ENCODE measurements at regions not wholly inside any gene's neighbourhood (a gene's known extent, or its start where the extent isn't known, plus 50 kb on each side); places are given as distances from the start of the nearest gene placed in this dataset.
"Not testable (repeated sequence)": the region's sequence is repeated elsewhere in the genome, so short reads cannot be mapped to it uniquely, and the experiment has no call there.

DNA sequence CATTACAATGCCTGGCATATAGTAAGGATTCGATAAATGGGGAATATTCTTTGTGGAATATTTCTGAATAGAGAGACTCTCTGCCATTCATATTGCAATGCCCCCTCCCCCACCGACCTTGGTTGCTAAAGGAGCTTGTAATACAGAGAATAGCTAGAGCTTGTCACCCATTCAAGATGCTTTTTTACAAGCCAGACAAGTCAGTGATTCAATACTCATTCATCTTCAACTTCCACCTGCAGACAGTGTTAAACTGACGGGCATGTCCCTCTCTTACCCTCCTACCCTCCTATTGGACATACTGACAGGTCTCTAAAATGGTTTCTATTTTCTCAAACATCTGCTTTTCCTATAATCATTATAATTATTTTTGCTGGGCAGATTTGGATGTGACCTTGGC, 257.4 kb downstream of the KCNJ2 start:
- Histone ChIP-seq H3K4me3 (no peak overlapping the region), H3K9me3 (ENCODE audit: low read depth, low read length) (no peaks in the 10 kb centered on the region), H3K27ac (no peak overlapping the region), H3K36me3 (ENCODE audit: insufficient read depth, low read length) (no peaks in the 10 kb centered on the region), H3K9ac (ENCODE audit: insufficient read length) (no peak overlapping the region)
- TF ChIP-seq EZH2 (IDR thresholded peaks at IDR 0.05) (no peak), POLR2AphosphoS5 (IDR thresholded peaks at IDR 0.05; ENCODE audit: borderline replicate concordance, low read depth, low read length) (no peak), FOXP2 (optimal IDR thresholded peaks at IDR 0.05; ENCODE audit: control extremely low read depth, extremely low read length, insufficient read depth) (no peak)
- no peak for DNase-seq (ENCODE audit: low read depth, low spot score)

- Histone ChIP-seq H3K27ac (no peak overlapping the region), H3K4me3 (no peak overlapping the region), H3K36me3 (ENCODE audit: insufficient read depth, low read length) (no peaks in the 10 kb centered on the region), H3K9ac (ENCODE audit: insufficient read length) (no peak overlapping the region), H3K9me3 (ENCODE audit: low read depth, low read length) (no peaks in the 10 kb centered on the region)
- no peak for DNase-seq (ENCODE audit: low read depth, low spot score)
- TF ChIP-seq POLR2AphosphoS5 (IDR thresholded peaks at IDR 0.05; ENCODE audit: borderline replicate concordance, low read depth, low read length) (no peak), FOXP2 (optimal IDR thresholded peaks at IDR 0.05; ENCODE audit: control extremely low read depth, extremely low read length, insufficient read depth) (no peak)
These were observed 265.5 kb downstream of the KCNJ2 start for GRCh38 chr17:70434536-70435490.

GRCh38 chr17:70437656-70438055, 268.3 kb downstream of the KCNJ2 start:
- Histone ChIP-seq H3K4me3 (no peak overlapping the region), H3K27ac (no peak overlapping the region), H3K36me3 (ENCODE audit: insufficient read depth, low read length) (no peaks in the 10 kb centered on the region), H3K9me3 (ENCODE audit: low read depth, low read length) (no peaks in the 10 kb centered on the region), H3K9ac (ENCODE audit: insufficient read length) (no peak overlapping the region)
- DNase-seq (ENCODE audit: low read depth, low spot score) = no peak
- no peak for TF ChIP-seq EZH2 (IDR thresholded peaks at IDR 0.05)
- TF ChIP-seq FOXP2 (optimal IDR thresholded peaks at IDR 0.05; ENCODE audit: control extremely low read depth, extremely low read length, insufficient read depth) = no peak
- TF ChIP-seq POLR2AphosphoS5 (IDR thresholded peaks at IDR 0.05; ENCODE audit: borderline replicate concordance, low read depth, low read length) = no peak

GRCh38 chr17:70446446-70446845, 277.1 kb downstream of the KCNJ2 start:
- DNase-seq (ENCODE audit: low read depth, low spot score) = no peak
- TF ChIP-seq FOXP2 (optimal IDR thresholded peaks at IDR 0.05; ENCODE audit: control extremely low read depth, extremely low read length, insufficient read depth) (no peak), POLR2AphosphoS5 (IDR thresholded peaks at IDR 0.05; ENCODE audit: borderline replicate concordance, low read depth, low read length) (no peak), EZH2 (IDR thresholded peaks at IDR 0.05) (no peak)
- H3K27ac ChIP-seq = no peak overlapping the region

GRCh38 chr17:70447588-70447987, 278.3 kb downstream of the KCNJ2 start:
- H3K27ac ChIP-seq = no peak overlapping the region
- TF ChIP-seq POLR2AphosphoS5 (IDR thresholded peaks at IDR 0.05; ENCODE audit: borderline replicate concordance, low read depth, low read length) (no peak), EZH2 (IDR thresholded peaks at IDR 0.05) (no peak), FOXP2 (optimal IDR thresholded peaks at IDR 0.05; ENCODE audit: control extremely low read depth, extremely low read length, insufficient read depth) (no peak)
- no peak for DNase-seq (ENCODE audit: low read depth, low spot score)
- H3K36me3 ChIP-seq (ENCODE audit: insufficient read depth, low read length) = no peaks in the 10 kb centered on the region
- H3K9ac ChIP-seq (ENCODE audit: insufficient read length) = no peak overlapping the region
- H3K4me3 ChIP-seq = no peak overlapping the region
- H3K9me3 ChIP-seq (ENCODE audit: low read depth, low read length) = no peaks in the 10 kb centered on the region

More at GRCh38 chr17:70446446-70446845, 277.1 kb downstream of the KCNJ2 start:
- no peaks in the 10 kb centered on the region for H3K36me3 ChIP-seq (ENCODE audit: insufficient read depth, low read length)
- no peak overlapping the region for H3K4me3 ChIP-seq
- H3K9ac ChIP-seq (ENCODE audit: insufficient read length) = no peak overlapping the region
- no peaks in the 10 kb centered on the region for H3K9me3 ChIP-seq (ENCODE audit: low read depth, low read length)

DNA sequence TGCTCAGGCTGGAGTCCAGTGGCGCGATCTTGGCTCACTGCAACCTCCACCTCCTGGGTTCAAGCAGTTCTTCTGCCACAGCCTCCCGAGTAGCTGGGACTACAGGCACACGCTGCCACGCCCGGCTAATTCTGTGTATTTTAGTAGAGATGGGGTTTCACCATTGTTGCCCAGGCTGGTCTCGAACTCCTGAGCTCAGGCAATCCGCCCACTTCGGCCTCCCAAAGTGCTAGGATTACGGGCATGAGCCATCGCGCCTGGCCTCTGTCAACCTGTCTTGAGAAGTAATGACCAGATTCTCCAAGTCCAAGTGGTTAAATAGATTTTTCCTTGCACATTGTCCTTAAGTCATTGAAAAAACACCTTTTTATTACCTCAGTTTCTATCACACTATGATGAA, 283.7 kb downstream of the KCNJ2 start:
- H3K9me3 ChIP-seq (ENCODE audit: low read depth, low read length); H3K4me3 ChIP-seq; DNase-seq (ENCODE audit: low read depth, low spot score); H3K36me3 ChIP-seq (ENCODE audit: insufficient read depth, low read length); H3K27ac ChIP-seq; H3K9ac ChIP-seq (ENCODE audit: insufficient read length): not testable (repeated sequence)

DNA sequence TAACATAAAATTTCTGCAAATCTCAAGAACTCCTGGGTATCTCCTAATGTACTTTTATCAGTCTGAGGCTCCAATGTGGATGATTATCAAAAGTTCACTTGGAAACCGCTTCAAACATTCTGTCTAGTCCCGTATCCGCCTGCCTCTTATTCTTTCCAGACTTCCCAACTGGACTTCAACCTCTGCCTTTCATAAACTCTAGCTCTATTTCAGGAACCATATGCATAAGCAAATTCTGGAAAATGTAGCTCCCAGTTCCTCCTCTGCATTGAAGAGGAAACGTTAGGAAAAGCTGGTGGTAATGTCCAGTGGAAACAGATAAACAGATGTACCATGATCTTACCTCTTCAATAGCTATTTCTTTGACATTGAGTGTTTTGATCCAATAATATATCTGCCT, 285.0 kb downstream of the KCNJ2 start:
- TF ChIP-seq POLR2AphosphoS5 (IDR thresholded peaks at IDR 0.05; ENCODE audit: borderline replicate concordance, low read depth, low read length) (no peak), EZH2 (IDR thresholded peaks at IDR 0.05) (no peak), FOXP2 (optimal IDR thresholded peaks at IDR 0.05; ENCODE audit: control extremely low read depth, extremely low read length, insufficient read depth) (no peak)
- Histone ChIP-seq H3K9me3 (ENCODE audit: low read depth, low read length) (no peaks in the 10 kb centered on the region), H3K27ac (no peak overlapping the region), H3K36me3 (ENCODE audit: insufficient read depth, low read length) (no peaks in the 10 kb centered on the region), H3K4me3 (no peak overlapping the region), H3K9ac (ENCODE audit: insufficient read length) (no peak overlapping the region)
- no peak for DNase-seq (ENCODE audit: low read depth, low spot score)

DNA sequence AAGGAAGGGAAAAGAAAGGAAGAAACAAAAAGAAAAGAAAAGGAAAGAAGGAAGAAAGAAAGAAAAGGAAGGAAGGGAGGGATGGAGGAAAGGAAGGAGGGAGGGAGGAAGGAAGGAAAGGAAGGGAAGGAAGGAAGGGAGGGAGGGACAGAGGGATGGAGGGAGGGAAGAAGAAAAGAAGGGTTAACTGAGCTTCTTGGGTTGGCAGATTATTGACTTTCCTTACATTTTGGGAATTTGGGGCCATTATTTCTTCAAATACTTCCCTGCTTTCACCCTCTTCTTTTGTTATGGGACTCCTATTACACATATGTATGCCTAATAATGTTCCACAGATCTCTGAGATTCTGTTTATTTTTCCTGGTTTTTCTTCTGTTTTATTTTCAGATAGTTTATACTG, 285.6 kb downstream of the KCNJ2 start:
- Histone ChIP-seq H3K4me3 (no peak overlapping the region), H3K9me3 (ENCODE audit: low read depth, low read length) (no peaks in the 10 kb centered on the region), H3K9ac (ENCODE audit: insufficient read length) (no peak overlapping the region), H3K27ac (no peak overlapping the region), H3K36me3 (ENCODE audit: insufficient read depth, low read length) (no peaks in the 10 kb centered on the region)
- no peak for DNase-seq (ENCODE audit: low read depth, low spot score)
- TF ChIP-seq POLR2AphosphoS5 (IDR thresholded peaks at IDR 0.05; ENCODE audit: borderline replicate concordance, low read depth, low read length) (no peak), FOXP2 (optimal IDR thresholded peaks at IDR 0.05; ENCODE audit: control extremely low read depth, extremely low read length, insufficient read depth) (no peak), EZH2 (IDR thresholded peaks at IDR 0.05) (no peak)

- DNase-seq (ENCODE audit: low read depth, low spot score) = no peak
- TF ChIP-seq POLR2AphosphoS5 (IDR thresholded peaks at IDR 0.05; ENCODE audit: borderline replicate concordance, low read depth, low read length) (no peak), FOXP2 (optimal IDR thresholded peaks at IDR 0.05; ENCODE audit: control extremely low read depth, extremely low read length, insufficient read depth) (no peak), EZH2 (IDR thresholded peaks at IDR 0.05) (no peak)
- Histone ChIP-seq H3K4me3 (no peak overlapping the region), H3K36me3 (ENCODE audit: insufficient read depth, low read length) (no peaks in the 10 kb centered on the region), H3K9me3 (ENCODE audit: low read depth, low read length) (no peaks in the 10 kb centered on the region), H3K27ac (no peak overlapping the region), H3K9ac (ENCODE audit: insufficient read length) (no peak overlapping the region)
These were observed 295.7 kb downstream of the KCNJ2 start for GRCh38 chr17:70464995-70465394.
